A549 (cell line): ENCODE measurements at regions not wholly inside any gene's neighbourhood (a gene's known extent, or its start where the extent isn't known, plus 50 kb on each side); places are given as distances from the start of the nearest gene placed in this dataset.

ENCODE experiments used
- ATAC-seq, 2 experiments: fragments of 200-7000 bp in 1 of 2; fragments of >200 bp in 1 of 2; cut with Nextera tagmentation in 1 of 2; cut with Tn5 transposase in 1 of 2; 3 replicates each; pipeline versions ENCODE4 v1.8.0 to v1.9.1; 2018 to 2020; ENCODE audit warnings: mild to moderate bottlenecking in 1 of 2, moderate library complexity in 1 of 2
- CTCF ChIA-PET: fragments of 300-600 bp; sonication (Branson Sonifier 250); formaldehyde crosslinking; extraction: SDS; loops from one replicate; lab custom pipeline; 2021; ENCODE audit warnings: antibody characterized with exemption, inconsistent platforms; lab: Yijun Ruan, JAX
- POLR2A ChIA-PET: fragments of 350-600 bp; formaldehyde crosslinking; extraction: SDS; loops from one replicate; lab custom pipeline; 2021; ENCODE audit warnings: antibody characterized with exemption, inconsistent platforms; lab: Yijun Ruan, JAX
- DNase-seq, 2 experiments: peaks; one replicate each; pipeline versions ENCODE4 v3.0.0 to v3.0.0-alpha.2; 2011 to 2016; ENCODE audit warnings: low read depth in 1 of 2, low spot score in 1 of 2
- FAIRE-seq: peaks from 2 replicates; lab custom pipeline; 2011; peaks lifted over from hg19 to GRCh38; lab: Jason Lieb, UNC
- H3K27ac ChIP-seq, 2 experiments: fragments of >200 bp; sonication (Bioruptor Twin); formaldehyde crosslinking; 3 replicates each; pipeline ENCODE4 v1.5.1; 2016 to 2017
- H3K4me1 ChIP-seq: fragments of >200 bp; sonication (Bioruptor Twin); formaldehyde crosslinking; 3 replicates; pipeline ENCODE4 v1.6.1; 2016
- H3K4me2 ChIP-seq: fragments of >200 bp; sonication (Bioruptor Twin); formaldehyde crosslinking; 3 replicates; pipeline ENCODE4 v1.6.1; 2016
- H3K4me3 ChIP-seq: fragments of >200 bp; sonication (Bioruptor Twin); formaldehyde crosslinking; 3 replicates; pipeline ENCODE4 v1.5.1; 2016
- H3K9me3 ChIP-seq: fragments of >200 bp; sonication (Bioruptor Twin); formaldehyde crosslinking; 3 replicates; pipeline ENCODE4 v1.6.1; 2016
- BCL3 ChIP-seq: fragments of >200 bp; sonication (Bioruptor Twin); formaldehyde crosslinking; IDR thresholded peaks from 3 replicates; pipeline ENCODE4 v1.6.1; 2016
- CBX8 ChIP-seq: fragments of 200-600 bp; sonication (generic); IDR thresholded peaks from 2 replicates; pipeline ENCODE4 v1.6.1; 2016
- CHD2 ChIP-seq: fragments of 150-350 bp; IDR thresholded peaks from 2 replicates; pipeline ENCODE4 v1.6.1; 2014; ENCODE audit warnings: low read length; ENCODE audit not compliant: partially characterized antibody
- EHF ChIP-seq: fragments of 250-450 bp; sonication (Bioruptor Pico); IDR thresholded peaks from 2 replicates; pipeline ENCODE4 v1.5.0; 2020; ENCODE audit warnings: mild to moderate bottlenecking
- EHMT2 ChIP-seq: fragments of 200-600 bp; sonication (generic); IDR thresholded peaks from 2 replicates; pipeline ENCODE4 v1.6.1; 2016; ENCODE audit warnings: antibody characterized with exemption, low read depth, mild to moderate bottlenecking, moderate library complexity
- ELK1 ChIP-seq: fragments of 150-350 bp; IDR thresholded peaks from 2 replicates; pipeline ENCODE4 v1.6.1; 2014; ENCODE audit warnings: low read depth, mild to moderate bottlenecking, low read length
- ESRRA ChIP-seq: fragments of 150-350 bp; IDR thresholded peaks from 2 replicates; pipeline ENCODE4 v1.6.1; 2014; ENCODE audit warnings: mild to moderate bottlenecking, low read length, borderline replicate concordance
- FOSB ChIP-seq: fragments of 250-450 bp; sonication (Bioruptor Pico); IDR thresholded peaks from 2 replicates; pipeline ENCODE4 v1.5.0; 2020; ENCODE audit warnings: mild to moderate bottlenecking, moderate library complexity
- FOSL2 ChIP-seq, 2 experiments: fragments of 450-650 bp in 1 of 2; fragments of >200 bp in 1 of 2; sonication (Bioruptor Twin) in 1 of 2; formaldehyde crosslinking; IDR thresholded peaks; 2 replicates each; pipeline versions ENCODE4 v1.5.0 to v1.6.1; 2016 to 2020; ENCODE audit warnings: mild to moderate bottlenecking in 1 of 2, moderate library complexity in 1 of 2
- HOXA7 ChIP-seq: fragments of 250-450 bp; sonication (Bioruptor Pico); IDR thresholded peaks from 2 replicates; pipeline ENCODE4 v1.5.0; 2020; ENCODE audit warnings: mild to moderate bottlenecking, moderate library complexity
- HOXB5 ChIP-seq: fragments of 250-450 bp; sonication (Bioruptor Pico); IDR thresholded peaks from 2 replicates; pipeline ENCODE4 v1.5.0; 2020; ENCODE audit warnings: mild to moderate bottlenecking, moderate library complexity
- JUN ChIP-seq, 2 experiments: fragments of >200 bp; sonication (Bioruptor Twin); formaldehyde crosslinking; IDR thresholded peaks; 2 replicates in 1 of 2; 3 replicates in 1 of 2; pipeline ENCODE4 v1.6.1; 2016 to 2017
- JUNB ChIP-seq: fragments of >200 bp; sonication (Bioruptor Twin); formaldehyde crosslinking; IDR thresholded peaks from 2 replicates; pipeline ENCODE4 v1.6.1; 2016
- KDM1A ChIP-seq: fragments of 200-600 bp; sonication (generic); IDR thresholded peaks from 2 replicates; pipeline ENCODE4 v1.6.1; 2016; ENCODE audit warnings: low read depth, mild to moderate bottlenecking
- MAX ChIP-seq: IDR thresholded peaks from 2 replicates; pipeline ENCODE4 v1.6.1; 2012
- NPAS2 ChIP-seq: fragments of 250-450 bp; sonication (Bioruptor Pico); IDR thresholded peaks from 2 replicates; pipeline ENCODE4 v1.8.0; 2022; ENCODE audit warnings: mild to moderate bottlenecking, moderate library complexity, borderline replicate concordance
- POLR2AphosphoS2 ChIP-seq: conservative IDR thresholded peaks from 2 replicates; pipeline ENCODE4 v1.6.1; 2012; ENCODE audit warnings: low read length, improper control_type of control experiment, inconsistent platforms
- RARB ChIP-seq: fragments of 250-450 bp; sonication (Bioruptor Pico); IDR thresholded peaks from 2 replicates; pipeline ENCODE4 v1.8.0; 2021; ENCODE audit warnings: mild to moderate bottlenecking, moderate library complexity
- REST ChIP-seq: fragments of 200-600 bp; sonication (generic); IDR thresholded peaks from 2 replicates; pipeline ENCODE4 v1.6.1; 2016; ENCODE audit warnings: antibody characterized with exemption, mild to moderate bottlenecking, moderate library complexity
- RFX5 ChIP-seq: fragments of 450-650 bp; IDR thresholded peaks from 2 replicates; pipeline ENCODE4 v1.7.1; 2014; ENCODE audit warnings: antibody characterized with exemption, mild to moderate bottlenecking, moderate library complexity
- RNF2 ChIP-seq: fragments of 200-600 bp; sonication (generic); IDR thresholded peaks from 2 replicates; pipeline ENCODE4 v1.6.1; 2016; ENCODE audit warnings: low read depth, mild to moderate bottlenecking, antibody characterized with exemption, moderate library complexity, borderline replicate concordance
- SMC3 ChIP-seq: fragments of >200 bp; sonication (Bioruptor Twin); formaldehyde crosslinking; IDR thresholded peaks from 3 replicates; pipeline ENCODE4 v1.6.1; 2018; ENCODE audit warnings: inconsistent platforms
- ZC3H11A ChIP-seq: fragments of 450-650 bp; IDR thresholded peaks from 2 replicates; pipeline ENCODE4 v1.6.1; 2014; ENCODE audit warnings: antibody characterized with exemption, mild to moderate bottlenecking
- ZNF302 ChIP-seq: fragments of 250-450 bp; sonication (Bioruptor Pico); IDR thresholded peaks from 2 replicates; pipeline ENCODE4 v1.9.0; 2021; ENCODE audit warnings: inconsistent platforms, mild to moderate bottlenecking, moderate library complexity
- WGBS: methylation state at CpG from one replicate; pipeline ENCODE4 v1.1.6; 2017; ENCODE audit errors: missing lambda C conversion rate; 5-methylcytosine and 5-hydroxymethylcytosine counted together

DNA sequence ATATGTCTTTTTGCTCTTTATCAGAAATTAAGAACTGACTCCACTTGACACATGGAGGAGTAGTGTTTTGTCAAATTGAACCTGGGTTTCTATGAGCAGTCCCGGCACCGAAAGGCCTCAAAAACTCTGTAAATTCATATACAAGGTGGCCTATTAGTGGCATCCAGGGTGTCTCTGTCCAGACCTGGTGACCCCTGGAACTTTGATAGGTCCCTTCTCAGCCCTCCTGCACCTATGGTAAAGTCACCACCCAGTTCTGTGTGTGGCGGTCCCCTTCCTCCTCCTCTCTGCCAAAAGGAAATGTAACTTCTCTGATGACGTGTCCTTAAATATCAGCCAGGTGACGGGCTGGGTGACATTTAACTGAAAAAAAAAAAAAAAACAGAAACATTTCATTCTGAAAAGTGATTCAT lies 204.0 kb upstream of the FOXN3 start:
- POLR2A ChIA-PET, result no interaction called here
- no peak for TF ChIP-seq RFX5
- no peak for TF ChIP-seq EHMT2
- no peak for TF ChIP-seq POLR2AphosphoS2
- TF ChIP-seq MAX, result no peak
- TF ChIP-seq JUN (IDR thresholded peaks at IDR 0.05), result no peak
- no peak for TF ChIP-seq ESRRA
- no peak for TF ChIP-seq RARB
- no peak for TF ChIP-seq KDM1A
- no peak for TF ChIP-seq FOSB
- TF ChIP-seq RNF2, result no peak
- TF ChIP-seq ZC3H11A, result no peak
- TF ChIP-seq CHD2, result no peak
- TF ChIP-seq FOSL2 (IDR thresholded peaks at IDR 0.05), result no peak
- no peak for TF ChIP-seq FOSL2 (CRISPR knock-in tag; IDR thresholded peaks at IDR 0.05)
- no peak for TF ChIP-seq EHF
- TF ChIP-seq CBX8, result no peak
- TF ChIP-seq, all 56 proteins: peak for 0
- H3K9me3 ChIP-seq, result no peaks in the 10 kb centered on the region
- FAIRE-seq (no peak), DNase-seq (no peak), ATAC-seq (no peak)
- H3K4me2 ChIP-seq, result no peak overlapping the region
- H3K27ac ChIP-seq, result no peak overlapping the region
- CTCF ChIA-PET, result no interaction called here
- H3K4me1 ChIP-seq, result peaks cover 12% of the 10 kb centered on the region; the same call in 2 of the 3 replicates
- no peak overlapping the region for H3K4me3 ChIP-seq
- WGBS, result 50% methylated on average over 5 of the region's 5 CpGs

GRCh38 chr14:89620436-89620835 lies 203.4 kb upstream of the FOXN3 start:
- H3K4me1 ChIP-seq, result peaks cover 12% of the 10 kb centered on the region; the same call in 2 of the 3 replicates
- FAIRE-seq (no peak), ATAC-seq (no peak), DNase-seq (no peak)
- TF ChIP-seq REST (no peak), BCL3 (no peak), RFX5 (no peak), HOXA7 (CRISPR knock-in tag) (no peak), JUNB (no peak), NPAS2 (CRISPR knock-in tag) (no peak)
- ChIA-PET POLR2A (no interaction called here), CTCF (interaction anchor here (1.0 kb wide), 1 partner anchor 443 kb away, joined by 3 read pairs; no protein-coding TSS in a partner anchor)
- no peak overlapping the region for H3K4me2 ChIP-seq
- 70% methylated on average over 6 of the region's 6 CpGs for WGBS
- H3K9me3 ChIP-seq, result no peaks in the 10 kb centered on the region
- no peak overlapping the region for H3K4me3 ChIP-seq
- H3K27ac ChIP-seq, result no peak overlapping the region

- Histone ChIP-seq H3K4me3 (peak overlapping the region; percentile 90), H3K27ac (no peak overlapping the region), H3K4me1 (peaks cover 12% of the 10 kb centered on the region; the same call in 2 of the 3 replicates), H3K9me3 (no peaks in the 10 kb centered on the region), H3K4me2 (peak overlapping the region; percentile 95)
- no peak for ATAC-seq
- WGBS, result 74% methylated on average over 4 of the region's 4 CpGs
- no peak for FAIRE-seq
- TF ChIP-seq ZNF302 (no peak), RNF2 (peak; percentile 16; the same call in 1 of the 2 replicates), SMC3 (no peak), HOXB5 (CRISPR knock-in tag) (no peak), ELK1 (no peak)
- CTCF ChIA-PET, result interaction anchor here (0.8 to 1.0 kb wide), 2 partner anchors 9 to 442 kb away, joined by 3 read pairs; no protein-coding TSS in a partner anchor
- no peak for DNase-seq
- POLR2A ChIA-PET, result no interaction called here
These were observed 202.6 kb upstream of the FOXN3 start for GRCh38 chr14:89619596-89619995.
